Esophagus squamous epithelium (tissue), 4 donors: ENCODE measurements at regions not wholly inside any gene's neighbourhood (a gene's known extent, or its start where the extent isn't known, plus 50 kb on each side); places are given as distances from the start of the nearest gene placed in this dataset.

Experiments used
- POLR2A ChIP-seq, 4 donors: fragments of 450-650 bp; IDR thresholded peaks; one replicate each; pipeline ENCODE4 v1.6.1; 2017; ENCODE audit warnings: antibody characterized with exemption in 4 of 4, mild to moderate bottlenecking in 4 of 4, moderate library complexity in 3 of 4
- TF ChIP-seq, protein P1 (sequence below), 6 experiments: fragments of 450-650 bp in 4 of 6; fragments of 200-600 bp in 2 of 6; sonication (generic) in 2 of 6; IDR thresholded peaks; one replicate each; pipeline ENCODE4 v1.5.1; 2016 to 2019; ENCODE audit warnings: antibody characterized with exemption in 6 of 6, mild to moderate bottlenecking in 4 of 6, moderate library complexity in 4 of 6

- no peak for TF ChIP-seq POLR2A (IDR thresholded peaks at IDR 0.05)
- TF ChIP-seq, protein P1, sequence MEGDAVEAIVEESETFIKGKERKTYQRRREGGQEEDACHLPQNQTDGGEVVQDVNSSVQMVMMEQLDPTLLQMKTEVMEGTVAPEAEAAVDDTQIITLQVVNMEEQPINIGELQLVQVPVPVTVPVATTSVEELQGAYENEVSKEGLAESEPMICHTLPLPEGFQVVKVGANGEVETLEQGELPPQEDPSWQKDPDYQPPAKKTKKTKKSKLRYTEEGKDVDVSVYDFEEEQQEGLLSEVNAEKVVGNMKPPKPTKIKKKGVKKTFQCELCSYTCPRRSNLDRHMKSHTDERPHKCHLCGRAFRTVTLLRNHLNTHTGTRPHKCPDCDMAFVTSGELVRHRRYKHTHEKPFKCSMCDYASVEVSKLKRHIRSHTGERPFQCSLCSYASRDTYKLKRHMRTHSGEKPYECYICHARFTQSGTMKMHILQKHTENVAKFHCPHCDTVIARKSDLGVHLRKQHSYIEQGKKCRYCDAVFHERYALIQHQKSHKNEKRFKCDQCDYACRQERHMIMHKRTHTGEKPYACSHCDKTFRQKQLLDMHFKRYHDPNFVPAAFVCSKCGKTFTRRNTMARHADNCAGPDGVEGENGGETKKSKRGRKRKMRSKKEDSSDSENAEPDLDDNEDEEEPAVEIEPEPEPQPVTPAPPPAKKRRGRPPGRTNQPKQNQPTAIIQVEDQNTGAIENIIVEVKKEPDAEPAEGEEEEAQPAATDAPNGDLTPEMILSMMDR (IDR thresholded peaks at IDR 0.05) = no peak
Measured at GRCh38 chr1:238350471-238350870, 459.7 kb upstream of the ZP4 start.
